Activated T-helper 17 cell treated with anti-CD3 and anti-CD28 coated beads, Interleukin-2, amount 50 U/mL, for 72 hours (primary cell): ENCODE measurements at regions not wholly inside any gene's neighbourhood (a gene's known extent, or its start where the extent isn't known, plus 50 kb on each side); places are given as distances from the start of the nearest gene placed in this dataset.
"Not testable (repeated sequence)": the region's sequence is repeated elsewhere in the genome, so short reads cannot be mapped to it uniquely, and the experiment has no call there.

Experiments used
- ATAC-seq: fragments of 150-1000 bp; cut with Tn5 transposase; replicated peaks from 2 replicates; pipeline ENCODE4 v1.10.0; 2021; ENCODE audit warnings: mild to moderate bottlenecking, moderate library complexity
- H3K27ac Mint-ChIP-seq: one replicate; pipeline ENCODE4 v1.8.0; 2022; ENCODE audit warnings: mixed read lengths
- H3K27me3 Mint-ChIP-seq: one replicate; pipeline ENCODE4 v1.8.0; 2022; ENCODE audit warnings: mixed read lengths
- H3K36me3 Mint-ChIP-seq: one replicate; pipeline ENCODE4 v1.8.0; 2022; ENCODE audit warnings: low read depth, mild to moderate bottlenecking, mixed read lengths
- H3K4me1 Mint-ChIP-seq: one replicate; pipeline ENCODE4 v1.8.0; 2022; ENCODE audit warnings: mixed read lengths
- H3K4me3 Mint-ChIP-seq: one replicate; pipeline ENCODE4 v1.8.0; 2022; ENCODE audit warnings: mild to moderate bottlenecking, mixed read lengths
- H3K9me3 Mint-ChIP-seq: one replicate; pipeline ENCODE4 v1.8.0; 2022; ENCODE audit warnings: mixed read lengths

GRCh38 chr11:44467413-44467812 lies 98.0 kb upstream of the CD82 start:
- Mint-ChIP-seq H3K36me3 (no peaks in the 10 kb centered on the region), H3K4me3 (no peak overlapping the region), H3K9me3 (no peaks in the 10 kb centered on the region), H3K27ac (no peak overlapping the region), H3K4me1 (no peaks in the 10 kb centered on the region), H3K27me3 (peaks cover 14% of the 10 kb centered on the region)
- ATAC-seq: no peak

- peaks cover 15% of the 10 kb centered on the region for H3K27me3 Mint-ChIP-seq
- no peaks in the 10 kb centered on the region for H3K4me1 Mint-ChIP-seq
- ATAC-seq: no peak
- H3K9me3 Mint-ChIP-seq: no peaks in the 10 kb centered on the region
- no peak overlapping the region for H3K4me3 Mint-ChIP-seq
- no peaks in the 10 kb centered on the region for H3K36me3 Mint-ChIP-seq
- no peak overlapping the region for H3K27ac Mint-ChIP-seq
These were observed 97.5 kb upstream of the CD82 start for GRCh38 chr11:44467931-44468330.

- Mint-ChIP-seq H3K4me3 (no peak overlapping the region), H3K27ac (no peak overlapping the region)
- ATAC-seq: no peak
These were observed 97.0 kb upstream of the CD82 start for GRCh38 chr11:44468345-44468988.

GRCh38 chr11:44469412-44469811 lies 96.1 kb upstream of the CD82 start:
- H3K9me3 Mint-ChIP-seq: no peaks in the 10 kb centered on the region

More at GRCh38 chr11:44468345-44468988, 97.0 kb upstream of the CD82 start:
- H3K36me3 Mint-ChIP-seq: no peaks in the 10 kb centered on the region
- peaks cover 15% of the 10 kb centered on the region for H3K27me3 Mint-ChIP-seq
- no peaks in the 10 kb centered on the region for H3K4me1 Mint-ChIP-seq
- no peaks in the 10 kb centered on the region for H3K9me3 Mint-ChIP-seq

GRCh38 chr11:44470854-44471253 lies 94.6 kb upstream of the CD82 start:
- no peak overlapping the region for H3K27ac Mint-ChIP-seq
- no peaks in the 10 kb centered on the region for H3K36me3 Mint-ChIP-seq
- peaks cover 26% of the 10 kb centered on the region for H3K27me3 Mint-ChIP-seq
- no peak for ATAC-seq
- no peaks in the 10 kb centered on the region for H3K4me1 Mint-ChIP-seq
- peaks cover 4% of the 10 kb centered on the region for H3K9me3 Mint-ChIP-seq
- no peak overlapping the region for H3K4me3 Mint-ChIP-seq

More at GRCh38 chr11:44469412-44469811, 96.1 kb upstream of the CD82 start:
- Mint-ChIP-seq H3K4me1 (no peaks in the 10 kb centered on the region), H3K27me3 (peaks cover 18% of the 10 kb centered on the region), H3K4me3 (no peak overlapping the region), H3K36me3 (no peaks in the 10 kb centered on the region), H3K27ac (no peak overlapping the region)
- ATAC-seq: no peak

GRCh38 chr11:44471603-44472002 lies 93.9 kb upstream of the CD82 start:
- no peak overlapping the region for H3K27ac Mint-ChIP-seq
- H3K9me3 Mint-ChIP-seq: peaks cover 4% of the 10 kb centered on the region
- H3K4me1 Mint-ChIP-seq: no peaks in the 10 kb centered on the region
- H3K27me3 Mint-ChIP-seq: peaks cover 30% of the 10 kb centered on the region
- no peak overlapping the region for H3K4me3 Mint-ChIP-seq
- no peaks in the 10 kb centered on the region for H3K36me3 Mint-ChIP-seq
- ATAC-seq: no peak

GRCh38 chr11:44472916-44473315 lies 92.5 kb upstream of the CD82 start:
- ATAC-seq: no peak
- H3K27me3 Mint-ChIP-seq: peaks cover 28% of the 10 kb centered on the region
- no peaks in the 10 kb centered on the region for H3K36me3 Mint-ChIP-seq
- H3K4me3 Mint-ChIP-seq: no peak overlapping the region
- H3K4me1 Mint-ChIP-seq: no peaks in the 10 kb centered on the region
- H3K9me3 Mint-ChIP-seq: peaks cover 4% of the 10 kb centered on the region
- H3K27ac Mint-ChIP-seq: no peak overlapping the region

- no peaks in the 10 kb centered on the region for H3K36me3 Mint-ChIP-seq
- no peaks in the 10 kb centered on the region for H3K4me1 Mint-ChIP-seq
- H3K9me3 Mint-ChIP-seq: peaks cover 4% of the 10 kb centered on the region
- no peak overlapping the region for H3K4me3 Mint-ChIP-seq
- ATAC-seq: no peak
- no peak overlapping the region for H3K27ac Mint-ChIP-seq
- H3K27me3 Mint-ChIP-seq: peaks cover 27% of the 10 kb centered on the region
These were observed 90.8 kb upstream of the CD82 start for GRCh38 chr11:44474702-44475101.

- Mint-ChIP-seq H3K27ac (no peak overlapping the region), H3K36me3 (no peaks in the 10 kb centered on the region), H3K4me1 (no peaks in the 10 kb centered on the region), H3K4me3 (no peak overlapping the region), H3K9me3 (peaks cover 4% of the 10 kb centered on the region), H3K27me3 (peaks cover 24% of the 10 kb centered on the region)
- no peak for ATAC-seq
These were observed 90.3 kb upstream of the CD82 start for GRCh38 chr11:44475114-44475686.

- ATAC-seq, H3K4me3 Mint-ChIP-seq: not testable (repeated sequence)
These were observed 83.1 kb upstream of the CD82 start for GRCh38 chr11:44482338-44482737.

GRCh38 chr11:44483919-44484610 lies 81.4 kb upstream of the CD82 start:
- no peak for ATAC-seq
- Mint-ChIP-seq H3K4me3 (no peak overlapping the region), H3K27ac (no peak overlapping the region), H3K36me3 (no peaks in the 10 kb centered on the region), H3K4me1 (no peaks in the 10 kb centered on the region), H3K9me3 (peaks cover 8% of the 10 kb centered on the region), H3K27me3 (peaks cover 11% of the 10 kb centered on the region)

More at GRCh38 chr11:44482338-44482737, 83.1 kb upstream of the CD82 start:
- not testable (repeated sequence) for H3K9me3 Mint-ChIP-seq, H3K27ac Mint-ChIP-seq, H3K4me1 Mint-ChIP-seq, H3K27me3 Mint-ChIP-seq, H3K36me3 Mint-ChIP-seq

- Mint-ChIP-seq H3K27ac (no peak overlapping the region), H3K36me3 (no peaks in the 10 kb centered on the region), H3K27me3 (peaks cover 25% of the 10 kb centered on the region), H3K9me3 (peaks cover 8% of the 10 kb centered on the region), H3K4me1 (no peaks in the 10 kb centered on the region), H3K4me3 (no peak overlapping the region)
- ATAC-seq: no peak
These were observed 77.1 kb upstream of the CD82 start for GRCh38 chr11:44488165-44488965.

- H3K4me1 Mint-ChIP-seq: no peaks in the 10 kb centered on the region
- no peaks in the 10 kb centered on the region for H3K36me3 Mint-ChIP-seq
- no peak overlapping the region for H3K27ac Mint-ChIP-seq
- peaks cover 35% of the 10 kb centered on the region for H3K27me3 Mint-ChIP-seq
- H3K9me3 Mint-ChIP-seq: no peaks in the 10 kb centered on the region
- no peak for ATAC-seq
- no peak overlapping the region for H3K4me3 Mint-ChIP-seq
These were observed 72.1 kb upstream of the CD82 start for GRCh38 chr11:44493383-44493782.

- peaks cover 33% of the 10 kb centered on the region for H3K27me3 Mint-ChIP-seq
- H3K9me3 Mint-ChIP-seq: no peaks in the 10 kb centered on the region
- H3K4me1 Mint-ChIP-seq: no peaks in the 10 kb centered on the region
- no peak overlapping the region for H3K27ac Mint-ChIP-seq
- H3K4me3 Mint-ChIP-seq: no peak overlapping the region
- no peak for ATAC-seq
- H3K36me3 Mint-ChIP-seq: no peaks in the 10 kb centered on the region
These were observed 71.5 kb upstream of the CD82 start for GRCh38 chr11:44493930-44494329.
